HCT116 (cell line): ENCODE measurements at regions not wholly inside any gene's neighbourhood (a gene's known extent, or its start where the extent isn't known, plus 50 kb on each side); places are given as distances from the start of the nearest gene placed in this dataset.
"Not testable (repeated sequence)": the region's sequence is repeated elsewhere in the genome, so short reads cannot be mapped to it uniquely, and the experiment has no call there.

Experiments
- ATAC-seq: fragments of 200-7000 bp; cut with Tn5 transposase; 2 replicates; pipeline ENCODE4 v1.9.1; 2020; ENCODE audit warnings: mild to moderate bottlenecking, moderate library complexity
- BruUV-seq: library from RNA; stranded (reverse); fragments of 400-500 nt; replicated peaks from 2 replicates; lab custom pipeline; 2021; lab: Mats Ljungman, UMichigan
- CTCF ChIA-PET: fragments of 300-600 bp; sonication (Branson Sonifier 250); formaldehyde crosslinking; loops from one replicate; lab custom pipeline; 2021; ENCODE audit warnings: antibody characterized with exemption; lab: Charles Lee
- POLR2A ChIA-PET: fragments of 300-600, 350-600 bp; sonication (Branson Sonifier 250); formaldehyde crosslinking; loops from one replicate; lab custom pipeline; 2021; ENCODE audit warnings: antibody characterized with exemption; lab: Charles Lee
- RAD21 ChIA-PET, 2 experiments: fragments of 300-600 bp; sonication (Branson Sonifier 250); formaldehyde crosslinking; loops; one replicate each; lab custom pipeline; 2023; ENCODE audit warnings: low total read pairs in 2 of 2; ENCODE audit not compliant: uncharacterized antibody in 2 of 2, unreplicated experiment in 2 of 2, low non-redundant PET in 1 of 2; lab: Charles Lee
- DNase-seq: peaks from one replicate; pipeline ENCODE4 v3.0.0-alpha.2; 2010; ENCODE audit warnings: low read depth, low spot score
- H2AFZ ChIP-seq: fragments of 200-600 bp; shearing (Covaris generic), sonication (generic); 2 replicates; pipeline ENCODE4 v1.6.1; 2017; ENCODE audit warnings: low read depth, mixed run types, mixed read lengths, antibody characterized with exemption, low read length; ENCODE audit not compliant: poor library complexity, severe bottlenecking
- H3K27ac ChIP-seq: 2 replicates; pipeline ENCODE4 v1.5.1; 2012; ENCODE audit warnings: low read depth, low read length
- H3K27me3 ChIP-seq: fragments of 200-600 bp; sonication (generic); 2 replicates; pipeline ENCODE4 v1.6.1; 2016; ENCODE audit warnings: mixed run types, low read length, mixed read lengths; ENCODE audit not compliant: insufficient read depth
- H3K36me3 ChIP-seq, 2 experiments: fragments of 200-500 bp in 1 of 2; fragments of 200-600 bp in 1 of 2; sonication (Bioruptor generic) in 1 of 2; sonication (generic) in 1 of 2; 2 replicates each; pipeline versions ENCODE4 v1.5.1 to v1.6.1; 2014 to 2016; ENCODE audit warnings: low read length in 2 of 2, inconsistent platforms in 1 of 2, mixed read lengths in 1 of 2, mixed run types in 1 of 2; ENCODE audit not compliant: insufficient read depth in 2 of 2, control insufficient read depth in 1 of 2
- H3K4me1 ChIP-seq, 2 experiments: fragments of 200-600 bp in 1 of 2; sonication (generic) in 1 of 2; 2 replicates each; pipeline versions ENCODE4 v1.5.1 to v1.6.1; 2012 to 2017; ENCODE audit warnings: low read length in 2 of 2, inconsistent platforms in 1 of 2, mild to moderate bottlenecking in 1 of 2, mixed read lengths in 1 of 2, mixed run types in 1 of 2, moderate library complexity in 1 of 2; ENCODE audit not compliant: insufficient read depth in 2 of 2, control insufficient read depth in 1 of 2
- H3K4me2 ChIP-seq: fragments of 200-600 bp; sonication (generic); 2 replicates; pipeline ENCODE4 v1.6.1; 2017; ENCODE audit warnings: mixed run types, low read length, mixed read lengths
- H3K4me3 ChIP-seq, 2 experiments: fragments of 200-600 bp in 1 of 2; sonication (generic) in 1 of 2; replicated peaks in 1 of 2; 2 replicates each; pipeline ENCODE4 v1.5.1; 2011 to 2016; ENCODE audit warnings: low read length in 2 of 2, control low read depth in 1 of 2, low read depth in 1 of 2, mild to moderate bottlenecking in 1 of 2, mixed read lengths in 1 of 2, mixed run types in 1 of 2
- H3K79me2 ChIP-seq: fragments of 200-600 bp; sonication (generic); 2 replicates; pipeline ENCODE4 v1.6.1; 2017; ENCODE audit warnings: mild to moderate bottlenecking, mixed run types, low read length, moderate library complexity, mixed read lengths; ENCODE audit not compliant: insufficient read depth
- H3K9ac ChIP-seq: fragments of 200-600 bp; sonication (generic); 2 replicates; pipeline ENCODE4 v1.6.1; 2016; ENCODE audit warnings: low read length, mixed read lengths
- H3K9me2 ChIP-seq: fragments of 200-600 bp; sonication (generic), shearing (Covaris generic); 2 replicates; pipeline ENCODE4 v1.6.1; 2017; ENCODE audit warnings: mixed run types, mild to moderate bottlenecking, moderate library complexity; ENCODE audit not compliant: insufficient read depth
- H3K9me3 ChIP-seq, 2 experiments: fragments of 200-500 bp in 1 of 2; fragments of 200-600 bp in 1 of 2; sonication (Bioruptor generic) in 1 of 2; sonication (generic) in 1 of 2; 2 replicates each; pipeline ENCODE4 v1.6.1; 2014 to 2017; ENCODE audit warnings: low read length in 2 of 2, mixed read lengths in 2 of 2, inconsistent platforms in 1 of 2, low read depth in 1 of 2, mild to moderate bottlenecking in 1 of 2, mixed run types in 1 of 2, moderate library complexity in 1 of 2; ENCODE audit not compliant: control insufficient read depth in 1 of 2, insufficient read depth in 1 of 2
- H4K20me1 ChIP-seq: fragments of 200-600 bp; sonication (generic), shearing (Covaris generic); 2 replicates; pipeline ENCODE4 v1.6.1; 2017; ENCODE audit warnings: mixed run types, mild to moderate bottlenecking, moderate library complexity; ENCODE audit not compliant: insufficient read depth
- intact Hi-C: fragments of 100-400 bp; cut with micrococcal nuclease; formaldehyde crosslinking; loops from 2 replicates; pipeline ENCODE4 v1.10.0; 2022

- RAD21 ChIA-PET, H3K27me3 ChIP-seq, CTCF ChIA-PET, H3K9me2 ChIP-seq, H3K4me3 ChIP-seq, H3K79me2 ChIP-seq, H3K36me3 ChIP-seq, DNase-seq, ATAC-seq, H3K9me3 ChIP-seq, intact Hi-C loops, POLR2A ChIA-PET, H3K27ac ChIP-seq, H3K4me1 ChIP-seq, H3K9ac ChIP-seq, BruUV-seq, H4K20me1 ChIP-seq, H3K4me2 ChIP-seq, H2AFZ ChIP-seq: not testable (repeated sequence)
Measured at GRCh38 chr1:149638901-149639658, 55.4 kb downstream of the PPIAL4C start.

GRCh38 chr1:149641179-149641578 is 57.5 kb downstream of the PPIAL4C start:
- H3K4me3 ChIP-seq, DNase-seq, CTCF ChIA-PET, H4K20me1 ChIP-seq, ATAC-seq, H3K27ac ChIP-seq, H3K4me1 ChIP-seq, H3K36me3 ChIP-seq, H2AFZ ChIP-seq, H3K9me3 ChIP-seq, H3K9me2 ChIP-seq, H3K4me2 ChIP-seq, H3K27me3 ChIP-seq, RAD21 ChIA-PET, BruUV-seq, POLR2A ChIA-PET, H3K79me2 ChIP-seq, intact Hi-C loops, H3K9ac ChIP-seq: not testable (repeated sequence)

GRCh38 chr1:149644818-149645217 is 61.2 kb downstream of the PPIAL4C start:
- H3K27me3 ChIP-seq, POLR2A ChIA-PET, H3K27ac ChIP-seq, H3K9ac ChIP-seq, H3K9me2 ChIP-seq, H3K36me3 ChIP-seq, H4K20me1 ChIP-seq, BruUV-seq, ATAC-seq, H3K4me3 ChIP-seq, H2AFZ ChIP-seq, H3K4me1 ChIP-seq, intact Hi-C loops, H3K4me2 ChIP-seq, H3K79me2 ChIP-seq, CTCF ChIA-PET, DNase-seq, RAD21 ChIA-PET, H3K9me3 ChIP-seq: not testable (repeated sequence)

- H2AFZ ChIP-seq, H3K27ac ChIP-seq, H4K20me1 ChIP-seq, H3K9me3 ChIP-seq, DNase-seq, ATAC-seq, BruUV-seq, RAD21 ChIA-PET, H3K4me3 ChIP-seq, H3K36me3 ChIP-seq, intact Hi-C loops, POLR2A ChIA-PET, H3K4me2 ChIP-seq, H3K79me2 ChIP-seq, CTCF ChIA-PET, H3K9me2 ChIP-seq, H3K9ac ChIP-seq, H3K4me1 ChIP-seq, H3K27me3 ChIP-seq: not testable (repeated sequence)
Measured at GRCh38 chr1:149646360-149647017, 62.8 kb downstream of the PPIAL4C start.
